Ectodermal cell (in vitro differentiated cells): ENCODE measurements at regions not wholly inside any gene's neighbourhood (a gene's known extent, or its start where the extent isn't known, plus 50 kb on each side); places are given as distances from the start of the nearest gene placed in this dataset.

Experiments
- H3K27ac ChIP-seq: 2 replicates; pipeline ENCODE4 v1.7.0; 2013; ENCODE audit warnings: mild to moderate bottlenecking, low read depth, low read length; ENCODE audit not compliant: insufficient read depth, poor library complexity, severe bottlenecking
- H3K27me3 ChIP-seq: 2 replicates; pipeline ENCODE4 v1.7.0; 2013; ENCODE audit warnings: mild to moderate bottlenecking, low read length; ENCODE audit not compliant: insufficient read depth, control insufficient read depth, poor library complexity, severe bottlenecking
- H3K36me3 ChIP-seq: one replicate; pipeline ENCODE4 v1.7.0; 2013; ENCODE audit warnings: low read length; ENCODE audit not compliant: control insufficient read depth, insufficient read depth
- H3K4me1 ChIP-seq: one replicate; pipeline ENCODE4 v1.7.0; 2013; ENCODE audit warnings: low read length; ENCODE audit not compliant: control insufficient read depth, insufficient read depth
- H3K4me3 ChIP-seq: 2 replicates; pipeline ENCODE4 v1.7.0; 2013; ENCODE audit warnings: low read depth, low read length, control low read depth; ENCODE audit not compliant: insufficient read depth
- H3K9me3 ChIP-seq: 2 replicates; pipeline ENCODE4 v1.7.0; 2013; ENCODE audit warnings: mild to moderate bottlenecking, low read length, moderate library complexity; ENCODE audit not compliant: control insufficient read depth
- WGBS, 2 experiments: methylation state at CpG; one replicate each; pipeline ENCODE4 v1.1.7; 2013; ENCODE audit warnings: missing lambda C conversion rate in 2 of 2; 5-methylcytosine and 5-hydroxymethylcytosine counted together

GRCh38 chr11:19330416-19330815 is 89.7 kb upstream of the E2F8 start:
- H3K4me3 ChIP-seq = no peak overlapping the region
- no peaks in the 10 kb centered on the region for H3K9me3 ChIP-seq
- H3K27me3 ChIP-seq = no peaks in the 10 kb centered on the region
- no peaks in the 10 kb centered on the region for H3K36me3 ChIP-seq
- peaks cover 5% of the 10 kb centered on the region for H3K4me1 ChIP-seq
- 58 to 74% methylated on average over 2 of the region's 2 CpGs for WGBS, 2 experiments
- H3K27ac ChIP-seq = no peak overlapping the region

- Histone ChIP-seq H3K4me1 (peaks cover 5% of the 10 kb centered on the region), H3K4me3 (no peak overlapping the region), H3K27ac (no peak overlapping the region), H3K9me3 (no peaks in the 10 kb centered on the region), H3K27me3 (no peaks in the 10 kb centered on the region), H3K36me3 (no peaks in the 10 kb centered on the region)
- WGBS, 2 experiments = 94 to 95% methylated on average over 1 of the region's 1 CpG
These were observed 89.2 kb upstream of the E2F8 start for GRCh38 chr11:19329970-19330369.

- Histone ChIP-seq H3K27ac (no peak overlapping the region), H3K4me1 (peaks cover 5% of the 10 kb centered on the region), H3K27me3 (no peaks in the 10 kb centered on the region), H3K4me3 (no peak overlapping the region), H3K9me3 (no peaks in the 10 kb centered on the region), H3K36me3 (no peaks in the 10 kb centered on the region)
- WGBS, 2 experiments = 83 to 86% methylated on average over 7 to 8 of the region's 8 CpGs
These were observed 88.0 kb upstream of the E2F8 start for GRCh38 chr11:19328586-19329311.

GRCh38 chr11:19327280-19327679 is 86.5 kb upstream of the E2F8 start:
- Histone ChIP-seq H3K27me3 (no peaks in the 10 kb centered on the region), H3K9me3 (no peaks in the 10 kb centered on the region), H3K4me1 (peaks cover 5% of the 10 kb centered on the region), H3K27ac (no peak overlapping the region), H3K36me3 (no peaks in the 10 kb centered on the region), H3K4me3 (no peak overlapping the region)
- 95 to 100% methylated on average over 3 of the region's 3 CpGs for WGBS, 2 experiments

GRCh38 chr11:19326499-19326898 is 85.8 kb upstream of the E2F8 start:
- Histone ChIP-seq H3K36me3 (no peaks in the 10 kb centered on the region), H3K4me3 (no peak overlapping the region), H3K9me3 (no peaks in the 10 kb centered on the region), H3K27me3 (no peaks in the 10 kb centered on the region), H3K4me1 (peaks cover 5% of the 10 kb centered on the region), H3K27ac (no peak overlapping the region)
- WGBS, 2 experiments = 86 to 89% methylated on average over 1 of the region's 1 CpG

- Histone ChIP-seq H3K4me3 (no peak overlapping the region), H3K27me3 (no peaks in the 10 kb centered on the region), H3K9me3 (no peaks in the 10 kb centered on the region), H3K4me1 (no peaks in the 10 kb centered on the region), H3K27ac (no peak overlapping the region), H3K36me3 (no peaks in the 10 kb centered on the region)
These were observed 82.8 kb upstream of the E2F8 start for GRCh38 chr11:19323502-19323901.

GRCh38 chr11:19321351-19321750 is 80.6 kb upstream of the E2F8 start:
- H3K9me3 ChIP-seq = no peaks in the 10 kb centered on the region
- no peaks in the 10 kb centered on the region for H3K36me3 ChIP-seq
- WGBS, 2 experiments = 81 to 87% methylated on average over 2 of the region's 2 CpGs
- no peak overlapping the region for H3K27ac ChIP-seq
- H3K27me3 ChIP-seq = no peaks in the 10 kb centered on the region
- H3K4me1 ChIP-seq = no peaks in the 10 kb centered on the region
- H3K4me3 ChIP-seq = no peak overlapping the region

- no peak overlapping the region for H3K27ac ChIP-seq
- no peaks in the 10 kb centered on the region for H3K4me1 ChIP-seq
- no peaks in the 10 kb centered on the region for H3K9me3 ChIP-seq
- WGBS, 2 experiments = 61 to 73% methylated on average over 1 of the region's 1 CpG
- H3K27me3 ChIP-seq = no peaks in the 10 kb centered on the region
- no peak overlapping the region for H3K4me3 ChIP-seq
- no peaks in the 10 kb centered on the region for H3K36me3 ChIP-seq
These were observed 80.1 kb upstream of the E2F8 start for GRCh38 chr11:19320827-19321226.

GRCh38 chr11:19316434-19316833 is 75.7 kb upstream of the E2F8 start:
- no peak overlapping the region for H3K4me3 ChIP-seq
- no peaks in the 10 kb centered on the region for H3K4me1 ChIP-seq
- 79 to 82% methylated on average over 7 of the region's 7 CpGs for WGBS, 2 experiments
- no peak overlapping the region for H3K27ac ChIP-seq
- no peaks in the 10 kb centered on the region for H3K9me3 ChIP-seq
- no peaks in the 10 kb centered on the region for H3K27me3 ChIP-seq
- no peaks in the 10 kb centered on the region for H3K36me3 ChIP-seq

GRCh38 chr11:19315511-19315910 is 74.8 kb upstream of the E2F8 start:
- no peaks in the 10 kb centered on the region for H3K9me3 ChIP-seq
- H3K36me3 ChIP-seq = no peaks in the 10 kb centered on the region
- WGBS, 2 experiments = 92 to 95% methylated on average over 2 of the region's 2 CpGs
- H3K27ac ChIP-seq = no peak overlapping the region
- no peaks in the 10 kb centered on the region for H3K4me1 ChIP-seq
- no peaks in the 10 kb centered on the region for H3K27me3 ChIP-seq
- H3K4me3 ChIP-seq = no peak overlapping the region

GRCh38 chr11:19313140-19313539 is 72.4 kb upstream of the E2F8 start:
- H3K27ac ChIP-seq = no peak overlapping the region
- H3K4me1 ChIP-seq = no peaks in the 10 kb centered on the region
- no peaks in the 10 kb centered on the region for H3K27me3 ChIP-seq
- no peaks in the 10 kb centered on the region for H3K36me3 ChIP-seq
- WGBS, 2 experiments = 75 to 90% methylated on average over 1 of the region's 1 CpG
- no peak overlapping the region for H3K4me3 ChIP-seq
- no peaks in the 10 kb centered on the region for H3K9me3 ChIP-seq
